Tibial artery (tissue), 4 donors: ENCODE measurements at regions not wholly inside any gene's neighbourhood (a gene's known extent, or its start where the extent isn't known, plus 50 kb on each side); places are given as distances from the start of the nearest gene placed in this dataset.

ENCODE experiments used
- DNase-seq, 2 donors: peaks; one replicate each; pipeline ENCODE4 v3.0.0-alpha.2; 2019
- H3K27ac ChIP-seq, 2 donors: fragments of 200-600 bp; sonication (generic) in 1 of 2; 1 replicate in 1 of 2; 2 replicates in 1 of 2; pipeline ENCODE4 v1.5.1; 2018 to 2019; ENCODE audit warnings: mild to moderate bottlenecking in 1 of 2
- H3K27me3 ChIP-seq, 2 donors: fragments of 200-600 bp; sonication (generic) in 1 of 2; one replicate each; pipeline versions ENCODE4 v1.5.1 to v1.6.0; 2016 to 2019
- H3K36me3 ChIP-seq, 3 donors: fragments of 200-600 bp; sonication (generic) in 2 of 3; one replicate each; pipeline ENCODE4 v1.5.1; 2016 to 2019; ENCODE audit warnings: mild to moderate bottlenecking in 2 of 3
- H3K4me1 ChIP-seq, 4 donors: fragments of 200-600 bp; sonication (generic) in 2 of 4; 1 replicate in 3 of 4; 2 replicates in 1 of 4; pipeline ENCODE4 v1.5.1; 2016 to 2019
- H3K4me3 ChIP-seq, 2 donors: fragments of 200-600 bp; sonication (generic) in 1 of 2; 1 replicate in 1 of 2; 2 replicates in 1 of 2; pipeline ENCODE4 v1.5.1; 2018 to 2019; ENCODE audit warnings: mild to moderate bottlenecking in 2 of 2
- H3K9me3 ChIP-seq, 3 donors: fragments of 200-600 bp; sonication (generic) in 1 of 3; one replicate each; pipeline ENCODE4 v1.5.1; 2016 to 2019
- intact Hi-C: fragments of 100-400 bp; cut with DNase I; formaldehyde crosslinking; loops from one replicate; pipeline ENCODE4 v1.15.0; 2023; ENCODE audit warnings: low total_unique reads
- TF ChIP-seq, protein P1 (sequence below), 2 experiments: fragments of 200-600 bp in 1 of 2; fragments of 450-650 bp in 1 of 2; IDR thresholded peaks; one replicate each; pipeline ENCODE4 v1.5.1; 2017 to 2019; ENCODE audit warnings: antibody characterized with exemption in 2 of 2, mild to moderate bottlenecking in 1 of 2, moderate library complexity in 1 of 2

DNA sequence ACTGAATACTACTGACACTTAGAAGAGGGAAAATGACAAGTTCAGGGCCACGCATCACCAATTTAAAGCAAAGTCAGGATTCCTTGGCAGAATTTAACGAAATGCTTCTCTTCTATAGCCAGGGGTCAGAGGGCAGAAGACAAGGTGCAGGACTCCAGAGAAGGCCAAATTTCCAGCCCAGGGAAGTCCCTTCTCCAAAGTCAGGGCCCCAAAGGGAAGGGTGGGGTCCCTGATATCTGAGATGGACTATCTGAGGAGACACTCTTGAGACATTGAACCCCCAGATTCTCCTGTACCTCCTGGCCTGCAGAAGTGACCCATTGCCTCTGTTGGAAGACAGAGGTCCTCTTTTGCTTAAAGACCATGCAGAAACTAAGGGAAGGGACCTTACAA lies 91.2 kb downstream of the RPS6KA4 start:
- intact Hi-C loops: loop anchor here (5.0 kb wide), 1 partner anchor 272 kb away; the partner anchor contains the start of gene NRXN2
- no peak overlapping the region for H3K4me3 ChIP-seq
- TF ChIP-seq, protein P1, sequence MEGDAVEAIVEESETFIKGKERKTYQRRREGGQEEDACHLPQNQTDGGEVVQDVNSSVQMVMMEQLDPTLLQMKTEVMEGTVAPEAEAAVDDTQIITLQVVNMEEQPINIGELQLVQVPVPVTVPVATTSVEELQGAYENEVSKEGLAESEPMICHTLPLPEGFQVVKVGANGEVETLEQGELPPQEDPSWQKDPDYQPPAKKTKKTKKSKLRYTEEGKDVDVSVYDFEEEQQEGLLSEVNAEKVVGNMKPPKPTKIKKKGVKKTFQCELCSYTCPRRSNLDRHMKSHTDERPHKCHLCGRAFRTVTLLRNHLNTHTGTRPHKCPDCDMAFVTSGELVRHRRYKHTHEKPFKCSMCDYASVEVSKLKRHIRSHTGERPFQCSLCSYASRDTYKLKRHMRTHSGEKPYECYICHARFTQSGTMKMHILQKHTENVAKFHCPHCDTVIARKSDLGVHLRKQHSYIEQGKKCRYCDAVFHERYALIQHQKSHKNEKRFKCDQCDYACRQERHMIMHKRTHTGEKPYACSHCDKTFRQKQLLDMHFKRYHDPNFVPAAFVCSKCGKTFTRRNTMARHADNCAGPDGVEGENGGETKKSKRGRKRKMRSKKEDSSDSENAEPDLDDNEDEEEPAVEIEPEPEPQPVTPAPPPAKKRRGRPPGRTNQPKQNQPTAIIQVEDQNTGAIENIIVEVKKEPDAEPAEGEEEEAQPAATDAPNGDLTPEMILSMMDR (IDR thresholded peaks at IDR 0.05): no peak
- DNase-seq: peak in 1 of 2 donors; percentile 55
- no peaks in the 10 kb centered on the region for H3K27me3 ChIP-seq
- H3K27ac ChIP-seq: peak overlapping the region in 1 of 2 donors; percentile 83
- no peaks in the 10 kb centered on the region for H3K9me3 ChIP-seq
- peaks cover 0 to 29% (median 22%) of the 10 kb centered on the region in 4 donors for H3K4me1 ChIP-seq
- H3K36me3 ChIP-seq: no peaks in the 10 kb centered on the region

DNA sequence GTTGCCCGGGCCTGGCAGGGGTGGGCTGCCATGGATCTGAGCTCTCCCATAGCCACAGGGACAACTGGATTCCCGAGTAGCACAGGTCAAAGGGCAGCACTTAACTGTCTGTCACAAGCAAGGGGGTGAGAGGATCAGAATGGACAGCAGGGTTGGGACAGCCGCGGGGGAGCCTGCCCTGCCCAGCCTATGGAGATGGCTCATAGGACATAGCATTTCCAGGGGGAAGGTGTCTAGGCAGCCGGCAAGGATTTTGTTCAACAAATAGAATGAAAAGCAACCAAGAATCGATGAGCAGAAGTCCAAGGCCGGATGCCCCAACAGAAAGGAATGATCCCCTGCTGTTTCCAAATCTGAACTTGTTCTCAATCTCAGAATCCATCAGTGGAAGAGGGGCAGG lies 92.9 kb downstream of the RPS6KA4 start:
- DNase-seq: peak in 1 of 2 donors; percentile 19

DNA sequence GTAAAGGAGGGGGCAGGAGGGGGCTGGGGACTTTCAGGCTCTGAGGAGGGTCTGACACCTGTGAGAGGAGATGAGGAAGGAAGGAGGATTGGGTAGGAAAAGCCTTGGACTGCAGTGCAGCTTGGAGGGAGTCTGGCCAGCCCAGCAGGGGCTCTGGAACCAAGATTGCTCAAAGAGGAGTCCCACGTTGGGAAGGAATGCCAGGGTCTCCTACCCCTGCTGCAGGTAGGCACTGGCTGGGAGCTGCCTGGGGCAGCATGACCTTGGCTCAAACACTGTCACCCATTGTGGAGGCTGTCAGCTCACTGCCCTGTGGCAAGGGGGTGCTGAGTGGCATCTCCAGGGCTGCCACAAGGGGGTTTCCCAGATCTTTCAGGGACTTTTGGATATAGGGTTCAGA lies 94.5 kb downstream of the RPS6KA4 start:
- TF ChIP-seq, protein P1 (IDR thresholded peaks at IDR 0.05): no peak
- Histone ChIP-seq H3K4me3 (no peak overlapping the region), H3K27ac (no peak overlapping the region), H3K27me3 (no peaks in the 10 kb centered on the region), H3K9me3 (no peaks in the 10 kb centered on the region), H3K36me3 (no peaks in the 10 kb centered on the region), H3K4me1 (peaks cover 0 to 15% (median 14%) of the 10 kb centered on the region in 4 donors)
- intact Hi-C loops: loop anchor here (5.0 kb wide), 1 partner anchor 269 kb away; the partner anchor contains the start of gene NRXN2
- peak in 1 of 2 donors; percentile 12 for DNase-seq

More for the DNA sequence above, 92.9 kb downstream of the RPS6KA4 start:
- no peaks in the 10 kb centered on the region for H3K36me3 ChIP-seq
- intact Hi-C loops: loop anchor here (5.0 kb wide), 1 partner anchor 270 kb away; the partner anchor contains the start of gene NRXN2
- no peak overlapping the region for H3K4me3 ChIP-seq
- no peak overlapping the region for H3K27ac ChIP-seq
- H3K9me3 ChIP-seq: no peaks in the 10 kb centered on the region
- TF ChIP-seq, protein P1 (IDR thresholded peaks at IDR 0.05): no peak
- H3K27me3 ChIP-seq: no peaks in the 10 kb centered on the region
- peaks cover 0 to 29% (median 22%) of the 10 kb centered on the region in 4 donors for H3K4me1 ChIP-seq

DNA sequence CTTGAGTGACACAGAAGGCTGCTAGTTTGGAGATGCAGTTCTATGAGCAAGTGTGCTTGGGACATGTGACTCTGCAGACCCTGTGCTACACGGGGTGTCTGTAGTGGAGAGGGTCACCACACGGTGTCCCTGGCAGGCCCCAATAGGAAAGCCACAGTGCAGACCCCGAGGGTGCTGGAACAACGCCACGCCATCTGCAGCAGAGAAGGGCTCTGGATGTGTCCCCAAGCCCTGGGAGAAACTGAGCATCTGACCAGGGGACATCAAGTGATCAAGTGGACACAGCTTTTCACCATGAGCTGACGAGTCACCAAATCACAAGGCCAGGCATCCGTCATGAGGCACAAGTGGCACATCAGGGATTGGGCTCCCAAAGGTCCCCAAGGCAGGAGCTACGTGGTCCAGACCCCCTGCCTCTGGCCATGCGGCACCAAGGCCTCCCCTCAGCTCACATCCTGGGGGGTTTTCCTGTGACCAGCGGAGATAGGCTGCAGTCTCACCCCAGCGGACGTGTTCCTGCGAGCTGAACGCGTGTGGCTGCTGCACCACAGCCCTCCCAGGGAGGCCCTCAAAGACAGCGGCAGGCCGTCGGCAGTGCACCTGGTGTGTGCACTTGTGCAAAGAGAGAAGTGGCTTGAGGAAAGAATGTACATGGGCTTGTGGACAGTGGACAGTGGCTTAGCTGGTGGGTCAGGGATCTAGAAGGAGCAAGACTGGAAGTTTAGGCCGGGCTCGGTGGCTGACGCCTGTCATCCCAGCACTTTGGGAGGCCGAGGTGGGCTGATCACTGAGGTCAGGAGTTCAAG lies 96.7 kb downstream of the RPS6KA4 start:
- H3K27me3 ChIP-seq: no peaks in the 10 kb centered on the region
- DNase-seq: peak in 1 of 2 donors; percentile 51
- H3K36me3 ChIP-seq: no peaks in the 10 kb centered on the region
- H3K27ac ChIP-seq: no peak overlapping the region
- no peaks in the 10 kb centered on the region for H3K9me3 ChIP-seq
- no peaks in the 10 kb centered on the region for H3K4me1 ChIP-seq
- intact Hi-C loops: no loop called here
- H3K4me3 ChIP-seq: no peak overlapping the region
- TF ChIP-seq, protein P1 (IDR thresholded peaks at IDR 0.05): no peak

DNA sequence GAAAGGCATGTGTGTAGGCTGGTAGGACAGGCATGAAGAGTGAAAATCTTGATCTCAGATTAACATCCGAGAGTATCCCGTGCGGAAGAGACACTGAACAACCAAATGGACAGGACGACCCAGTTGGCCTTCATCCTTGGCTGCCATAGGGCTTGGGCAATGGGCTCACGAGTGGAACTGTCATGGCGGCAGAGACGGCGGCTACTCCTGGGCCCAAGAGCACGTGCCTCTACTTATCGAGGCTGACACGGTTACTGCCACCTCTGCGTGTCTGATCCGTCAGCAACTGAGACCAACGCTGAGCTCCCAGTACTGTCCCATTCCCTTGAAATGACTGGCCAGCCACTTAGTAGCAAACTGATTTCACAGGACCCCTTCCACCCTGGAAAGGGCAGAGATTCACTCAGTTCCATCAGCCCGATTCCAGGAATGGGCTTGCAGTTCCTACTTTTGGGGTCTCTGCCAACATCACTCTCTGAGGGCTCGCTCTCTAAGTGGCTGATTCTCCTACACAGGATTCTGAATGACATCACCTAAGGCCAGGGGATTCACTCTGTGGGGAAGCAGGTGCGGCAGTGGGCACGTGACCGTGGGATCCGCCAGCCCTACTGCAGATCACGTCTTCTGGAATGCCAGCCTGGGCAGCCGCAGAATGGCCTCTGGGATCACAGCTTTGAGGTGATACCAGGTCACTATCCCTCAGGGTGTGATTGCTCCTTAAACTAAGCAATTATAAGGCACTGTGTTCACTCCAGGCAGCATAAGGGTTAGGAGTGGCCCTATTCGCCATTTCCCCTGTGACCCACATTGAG lies 97.8 kb downstream of the RPS6KA4 start:
- intact Hi-C loops: no loop called here
- Histone ChIP-seq H3K9me3 (no peaks in the 10 kb centered on the region), H3K4me3 (no peak overlapping the region), H3K27me3 (no peaks in the 10 kb centered on the region), H3K4me1 (no peaks in the 10 kb centered on the region), H3K36me3 (no peaks in the 10 kb centered on the region), H3K27ac (no peak overlapping the region)
- peak in 1 of 2 donors; percentile 29 for DNase-seq
- TF ChIP-seq, protein P1 (IDR thresholded peaks at IDR 0.05): no peak
